Amygdala (tissue), 56 donors: ENCODE measurements at regions not wholly inside any gene's neighbourhood (a gene's known extent, or its start where the extent isn't known, plus 50 kb on each side); places are given as distances from the start of the nearest gene placed in this dataset.
"Not testable (repeated sequence)": the region's sequence is repeated elsewhere in the genome, so short reads cannot be mapped to it uniquely, and the experiment has no call there.

Source experiments
- DNase-seq, 56 donors: peaks; one replicate each; lab custom pipeline; 2025; lab: John Stamatoyannopoulos, UW

- no peak for DNase-seq
These were observed 778.4 kb upstream of the AADAT start for GRCh38 chr4:170868170-170868569.

- DNase-seq, result no peak
These were observed 764.3 kb upstream of the AADAT start for GRCh38 chr4:170854097-170854496.

- DNase-seq, result peak in 15 of 56 donors; percentile 0 to 41 (median 2)
These were observed 763.8 kb upstream of the AADAT start for GRCh38 chr4:170853422-170854021.

GRCh38 chr4:170849969-170850368 is 760.2 kb upstream of the AADAT start:
- no peak for DNase-seq

- no peak for DNase-seq
These were observed 738.0 kb upstream of the AADAT start for GRCh38 chr4:170827562-170828274.

- DNase-seq, result no peak
These were observed 729.0 kb upstream of the AADAT start for GRCh38 chr4:170818786-170819185.

- DNase-seq, result no peak
These were observed 715.6 kb upstream of the AADAT start for GRCh38 chr4:170805352-170805751.

GRCh38 chr4:170804930-170805329 is 715.2 kb upstream of the AADAT start:
- DNase-seq, result no peak

GRCh38 chr4:170803492-170803891 is 713.7 kb upstream of the AADAT start:
- no peak for DNase-seq

- no peak for DNase-seq
These were observed 712.0 kb upstream of the AADAT start for GRCh38 chr4:170801771-170802170.

- DNase-seq, result no peak
These were observed 704.8 kb upstream of the AADAT start for GRCh38 chr4:170794525-170794924.

- DNase-seq, result not testable (repeated sequence)
These were observed 698.8 kb upstream of the AADAT start for GRCh38 chr4:170788540-170789051.

GRCh38 chr4:170777663-170778062 is 687.9 kb upstream of the AADAT start:
- no peak for DNase-seq

GRCh38 chr4:170776983-170777382 is 687.2 kb upstream of the AADAT start:
- DNase-seq, result no peak

- DNase-seq, result no peak
These were observed 686.1 kb upstream of the AADAT start for GRCh38 chr4:170775851-170776250.

GRCh38 chr4:170773709-170774273 is 684.0 kb upstream of the AADAT start:
- no peak for DNase-seq

- no peak for DNase-seq
These were observed 682.7 kb upstream of the AADAT start for GRCh38 chr4:170772429-170772828.

GRCh38 chr4:170770664-170771063 is 680.9 kb upstream of the AADAT start:
- DNase-seq, result no peak

- DNase-seq, result no peak
These were observed 680.1 kb upstream of the AADAT start for GRCh38 chr4:170769862-170770261.

- no peak for DNase-seq
These were observed 669.2 kb upstream of the AADAT start for GRCh38 chr4:170758988-170759387.

GRCh38 chr4:170750519-170750918 is 660.8 kb upstream of the AADAT start:
- no peak for DNase-seq

- DNase-seq, result no peak
These were observed 659.2 kb upstream of the AADAT start for GRCh38 chr4:170748975-170749374.
